ENCODE measurements at regions not wholly inside any gene's neighbourhood (a gene's known extent, or its start where the extent isn't known, plus 50 kb on each side); places are given as distances from the start of the nearest gene placed in this dataset.

- no peaks in the 10 kb centered on the region for H3K27me3 Mint-ChIP-seq
- H3K36me3 Mint-ChIP-seq, result no peaks in the 10 kb centered on the region
- no peaks in the 10 kb centered on the region for H3K9me3 Mint-ChIP-seq
- peak overlapping the region in 3 of 4 donors; percentile 35 to 90 (median 86) for H3K4me3 Mint-ChIP-seq
- no peak overlapping the region for H3K27ac Mint-ChIP-seq
- peaks cover 3 to 14% (median 9%) of the 10 kb centered on the region in 3 donors for H3K4me1 Mint-ChIP-seq
Measured at GRCh38 chr3:492586-493316, 296.2 kb downstream of the CHL1 start.

- Mint-ChIP-seq H3K27ac (peak overlapping the region in 1 of 3 donors; percentile 25), H3K9me3 (no peaks in the 10 kb centered on the region), H3K27me3 (no peaks in the 10 kb centered on the region), H3K4me1 (peaks cover 3 to 14% (median 9%) of the 10 kb centered on the region in 3 donors), H3K36me3 (no peaks in the 10 kb centered on the region), H3K4me3 (no peak overlapping the region)
Measured at GRCh38 chr3:494190-494589, 297.6 kb downstream of the CHL1 start.

GRCh38 chr3:498487-498886 is 301.9 kb downstream of the CHL1 start:
- no peaks in the 10 kb centered on the region for H3K9me3 Mint-ChIP-seq
- no peaks in the 10 kb centered on the region for H3K36me3 Mint-ChIP-seq
- no peak overlapping the region for H3K4me3 Mint-ChIP-seq
- no peaks in the 10 kb centered on the region for H3K27me3 Mint-ChIP-seq
- no peaks in the 10 kb centered on the region for H3K4me1 Mint-ChIP-seq
- no peak overlapping the region for H3K27ac Mint-ChIP-seq

GRCh38 chr3:499001-499761 is 302.6 kb downstream of the CHL1 start:
- Mint-ChIP-seq H3K36me3 (no peaks in the 10 kb centered on the region), H3K4me3 (no peak overlapping the region), H3K9me3 (no peaks in the 10 kb centered on the region), H3K4me1 (no peaks in the 10 kb centered on the region), H3K27ac (no peak overlapping the region), H3K27me3 (no peaks in the 10 kb centered on the region)

GRCh38 chr3:502486-502885 is 305.9 kb downstream of the CHL1 start:
- H3K36me3 Mint-ChIP-seq, result no peaks in the 10 kb centered on the region

GRCh38 chr3:513301-513700 is 316.7 kb downstream of the CHL1 start:
- no peak overlapping the region for H3K27ac Mint-ChIP-seq
- H3K4me3 Mint-ChIP-seq, result no peak overlapping the region
- peaks cover 4 to 11% (median 7%) of the 10 kb centered on the region in 3 donors for H3K9me3 Mint-ChIP-seq
- H3K36me3 Mint-ChIP-seq, result no peaks in the 10 kb centered on the region
- H3K4me1 Mint-ChIP-seq, result peaks cover 0 to 2% (median 0%) of the 10 kb centered on the region in 3 donors
- H3K27me3 Mint-ChIP-seq, result peaks cover 1% of the 10 kb centered on the region

More at GRCh38 chr3:502486-502885, 305.9 kb downstream of the CHL1 start:
- H3K27me3 Mint-ChIP-seq, result no peaks in the 10 kb centered on the region
- no peak overlapping the region for H3K27ac Mint-ChIP-seq
- H3K4me1 Mint-ChIP-seq, result no peaks in the 10 kb centered on the region
- H3K9me3 Mint-ChIP-seq, result peaks cover 0 to 5% (median 2%) of the 10 kb centered on the region in 3 donors
- no peak overlapping the region for H3K4me3 Mint-ChIP-seq

GRCh38 chr3:514192-514591 is 317.6 kb downstream of the CHL1 start:
- no peak overlapping the region for H3K4me3 Mint-ChIP-seq
- H3K27me3 Mint-ChIP-seq, result no peaks in the 10 kb centered on the region
- peaks cover 2 to 4% (median 3%) of the 10 kb centered on the region in 3 donors for H3K9me3 Mint-ChIP-seq
- no peak overlapping the region for H3K27ac Mint-ChIP-seq
- H3K36me3 Mint-ChIP-seq, result no peaks in the 10 kb centered on the region
- H3K4me1 Mint-ChIP-seq, result no peaks in the 10 kb centered on the region

GRCh38 chr3:519026-519425 is 322.5 kb downstream of the CHL1 start:
- no peaks in the 10 kb centered on the region for H3K9me3 Mint-ChIP-seq
- H3K27me3 Mint-ChIP-seq, result no peaks in the 10 kb centered on the region
- no peak overlapping the region for H3K27ac Mint-ChIP-seq
- no peaks in the 10 kb centered on the region for H3K4me1 Mint-ChIP-seq
- H3K36me3 Mint-ChIP-seq, result no peaks in the 10 kb centered on the region
- no peak overlapping the region for H3K4me3 Mint-ChIP-seq

GRCh38 chr3:522888-523287 is 326.3 kb downstream of the CHL1 start:
- Mint-ChIP-seq H3K9me3 (peaks cover 0 to 3% (median 0%) of the 10 kb centered on the region in 3 donors), H3K36me3 (no peaks in the 10 kb centered on the region), H3K27me3 (no peaks in the 10 kb centered on the region), H3K4me1 (no peaks in the 10 kb centered on the region), H3K4me3 (no peak overlapping the region), H3K27ac (no peak overlapping the region)

GRCh38 chr3:525415-525814 is 328.9 kb downstream of the CHL1 start:
- Mint-ChIP-seq H3K9me3 (peaks cover under 1 to 3% (median 1%) of the 10 kb centered on the region in 3 donors), H3K27ac (no peak overlapping the region), H3K27me3 (no peaks in the 10 kb centered on the region), H3K4me3 (no peak overlapping the region), H3K4me1 (no peaks in the 10 kb centered on the region), H3K36me3 (no peaks in the 10 kb centered on the region)

GRCh38 chr3:535566-536416 is 339.2 kb downstream of the CHL1 start:
- Mint-ChIP-seq H3K27me3 (no peaks in the 10 kb centered on the region), H3K4me3 (peak overlapping the region in 3 of 4 donors; percentile 66 to 79 (median 67)), H3K27ac (no peak overlapping the region), H3K36me3 (peaks cover 4% of the 10 kb centered on the region), H3K9me3 (peaks cover 2 to 10% (median 3%) of the 10 kb centered on the region in 3 donors), H3K4me1 (peaks cover 0 to 1% (median 0%) of the 10 kb centered on the region in 3 donors)

- Mint-ChIP-seq H3K9me3 (peaks cover 2 to 8% (median 2%) of the 10 kb centered on the region in 3 donors), H3K27me3 (no peaks in the 10 kb centered on the region), H3K4me1 (peaks cover 0 to 1% (median 0%) of the 10 kb centered on the region in 3 donors), H3K27ac (no peak overlapping the region), H3K4me3 (peak overlapping the region in 3 of 4 donors; percentile 63 to 67 (median 66)), H3K36me3 (peaks cover 4% of the 10 kb centered on the region)
Measured at GRCh38 chr3:536417-536813, 339.9 kb downstream of the CHL1 start.

- no peak overlapping the region for H3K4me3 Mint-ChIP-seq
- H3K9me3 Mint-ChIP-seq, result peaks cover 0 to 2% (median 0%) of the 10 kb centered on the region in 3 donors
- H3K27ac Mint-ChIP-seq, result no peak overlapping the region
Measured at GRCh38 chr3:541062-541801, 344.7 kb downstream of the CHL1 start.

GRCh38 chr3:542021-542420 is 345.5 kb downstream of the CHL1 start:
- H3K4me1 Mint-ChIP-seq, result no peaks in the 10 kb centered on the region
- H3K36me3 Mint-ChIP-seq, result no peaks in the 10 kb centered on the region
- H3K27ac Mint-ChIP-seq, result no peak overlapping the region

More at GRCh38 chr3:541062-541801, 344.7 kb downstream of the CHL1 start:
- no peaks in the 10 kb centered on the region for H3K36me3 Mint-ChIP-seq
- no peaks in the 10 kb centered on the region for H3K27me3 Mint-ChIP-seq
- peaks cover 0 to 1% (median 0%) of the 10 kb centered on the region in 3 donors for H3K4me1 Mint-ChIP-seq

More at GRCh38 chr3:542021-542420, 345.5 kb downstream of the CHL1 start:
- peaks cover 1% of the 10 kb centered on the region for H3K27me3 Mint-ChIP-seq
- no peak overlapping the region for H3K4me3 Mint-ChIP-seq
- H3K9me3 Mint-ChIP-seq, result peaks cover 0 to 2% (median 0%) of the 10 kb centered on the region in 3 donors
